HCT116 (cell line): ENCODE measurements at regions not wholly inside any gene's neighbourhood (a gene's known extent, or its start where the extent isn't known, plus 50 kb on each side); places are given as distances from the start of the nearest gene placed in this dataset.

Experiments
- ATAC-seq: fragments of 200-7000 bp; cut with Tn5 transposase; 2 replicates; pipeline ENCODE4 v1.9.1; 2020; ENCODE audit warnings: mild to moderate bottlenecking, moderate library complexity
- BruUV-seq: library from RNA; stranded (reverse); fragments of 400-500 nt; replicated peaks from 2 replicates; lab custom pipeline; 2021; lab: Mats Ljungman, UMichigan
- CTCF ChIA-PET: fragments of 300-600 bp; sonication (Branson Sonifier 250); formaldehyde crosslinking; loops from one replicate; lab custom pipeline; 2021; ENCODE audit warnings: antibody characterized with exemption; lab: Charles Lee
- POLR2A ChIA-PET: fragments of 300-600, 350-600 bp; sonication (Branson Sonifier 250); formaldehyde crosslinking; loops from one replicate; lab custom pipeline; 2021; ENCODE audit warnings: antibody characterized with exemption; lab: Charles Lee
- RAD21 ChIA-PET, 2 experiments: fragments of 300-600 bp; sonication (Branson Sonifier 250); formaldehyde crosslinking; loops; one replicate each; lab custom pipeline; 2023; ENCODE audit warnings: low total read pairs in 2 of 2; ENCODE audit not compliant: uncharacterized antibody in 2 of 2, unreplicated experiment in 2 of 2, low non-redundant PET in 1 of 2; lab: Charles Lee
- DNase-seq: peaks from one replicate; pipeline ENCODE4 v3.0.0-alpha.2; 2010; ENCODE audit warnings: low read depth, low spot score
- H2AFZ ChIP-seq: fragments of 200-600 bp; shearing (Covaris generic), sonication (generic); 2 replicates; pipeline ENCODE4 v1.6.1; 2017; ENCODE audit warnings: low read depth, mixed run types, mixed read lengths, antibody characterized with exemption, low read length; ENCODE audit not compliant: poor library complexity, severe bottlenecking
- H3K27ac ChIP-seq: 2 replicates; pipeline ENCODE4 v1.5.1; 2012; ENCODE audit warnings: low read depth, low read length
- H3K27me3 ChIP-seq: fragments of 200-600 bp; sonication (generic); 2 replicates; pipeline ENCODE4 v1.6.1; 2016; ENCODE audit warnings: mixed run types, low read length, mixed read lengths; ENCODE audit not compliant: insufficient read depth
- H3K36me3 ChIP-seq, 2 experiments: fragments of 200-500 bp in 1 of 2; fragments of 200-600 bp in 1 of 2; sonication (Bioruptor generic) in 1 of 2; sonication (generic) in 1 of 2; 2 replicates each; pipeline versions ENCODE4 v1.5.1 to v1.6.1; 2014 to 2016; ENCODE audit warnings: low read length in 2 of 2, inconsistent platforms in 1 of 2, mixed read lengths in 1 of 2, mixed run types in 1 of 2; ENCODE audit not compliant: insufficient read depth in 2 of 2, control insufficient read depth in 1 of 2
- H3K4me1 ChIP-seq, 2 experiments: fragments of 200-600 bp in 1 of 2; sonication (generic) in 1 of 2; 2 replicates each; pipeline versions ENCODE4 v1.5.1 to v1.6.1; 2012 to 2017; ENCODE audit warnings: low read length in 2 of 2, inconsistent platforms in 1 of 2, mild to moderate bottlenecking in 1 of 2, mixed read lengths in 1 of 2, mixed run types in 1 of 2, moderate library complexity in 1 of 2; ENCODE audit not compliant: insufficient read depth in 2 of 2, control insufficient read depth in 1 of 2
- H3K4me2 ChIP-seq: fragments of 200-600 bp; sonication (generic); 2 replicates; pipeline ENCODE4 v1.6.1; 2017; ENCODE audit warnings: mixed run types, low read length, mixed read lengths
- H3K4me3 ChIP-seq, 2 experiments: fragments of 200-600 bp in 1 of 2; sonication (generic) in 1 of 2; replicated peaks in 1 of 2; 2 replicates each; pipeline ENCODE4 v1.5.1; 2011 to 2016; ENCODE audit warnings: low read length in 2 of 2, control low read depth in 1 of 2, low read depth in 1 of 2, mild to moderate bottlenecking in 1 of 2, mixed read lengths in 1 of 2, mixed run types in 1 of 2
- H3K79me2 ChIP-seq: fragments of 200-600 bp; sonication (generic); 2 replicates; pipeline ENCODE4 v1.6.1; 2017; ENCODE audit warnings: mild to moderate bottlenecking, mixed run types, low read length, moderate library complexity, mixed read lengths; ENCODE audit not compliant: insufficient read depth
- H3K9ac ChIP-seq: fragments of 200-600 bp; sonication (generic); 2 replicates; pipeline ENCODE4 v1.6.1; 2016; ENCODE audit warnings: low read length, mixed read lengths
- H3K9me2 ChIP-seq: fragments of 200-600 bp; sonication (generic), shearing (Covaris generic); 2 replicates; pipeline ENCODE4 v1.6.1; 2017; ENCODE audit warnings: mixed run types, mild to moderate bottlenecking, moderate library complexity; ENCODE audit not compliant: insufficient read depth
- H3K9me3 ChIP-seq, 2 experiments: fragments of 200-500 bp in 1 of 2; fragments of 200-600 bp in 1 of 2; sonication (Bioruptor generic) in 1 of 2; sonication (generic) in 1 of 2; 2 replicates each; pipeline ENCODE4 v1.6.1; 2014 to 2017; ENCODE audit warnings: low read length in 2 of 2, mixed read lengths in 2 of 2, inconsistent platforms in 1 of 2, low read depth in 1 of 2, mild to moderate bottlenecking in 1 of 2, mixed run types in 1 of 2, moderate library complexity in 1 of 2; ENCODE audit not compliant: control insufficient read depth in 1 of 2, insufficient read depth in 1 of 2
- H4K20me1 ChIP-seq: fragments of 200-600 bp; sonication (generic), shearing (Covaris generic); 2 replicates; pipeline ENCODE4 v1.6.1; 2017; ENCODE audit warnings: mixed run types, mild to moderate bottlenecking, moderate library complexity; ENCODE audit not compliant: insufficient read depth
- CBX3 ChIP-seq: IDR thresholded peaks from 2 replicates; pipeline ENCODE4 v1.6.1; 2012; ENCODE audit warnings: low read depth
- CEBPB ChIP-seq: IDR thresholded peaks from 2 replicates; pipeline ENCODE4 v1.6.1; 2012; ENCODE audit warnings: low read depth
- EGR1 ChIP-seq: IDR thresholded peaks from 2 replicates; pipeline ENCODE4 v1.6.1; 2012; ENCODE audit warnings: low read depth
- ELF1 ChIP-seq: IDR thresholded peaks from 2 replicates; pipeline ENCODE4 v1.6.1; 2012; ENCODE audit warnings: low read depth, borderline replicate concordance
- EZH2 ChIP-seq: fragments of 200-600 bp; sonication (generic); IDR thresholded peaks from 2 replicates; pipeline ENCODE4 v1.6.1; 2017; ENCODE audit warnings: antibody characterized with exemption, mixed run types
- MAX ChIP-seq: IDR thresholded peaks from 2 replicates; pipeline ENCODE4 v1.6.1; 2012
- POLR2AphosphoS5 ChIP-seq: IDR thresholded peaks from 2 replicates; pipeline ENCODE4 v1.6.1; 2011; ENCODE audit warnings: mild to moderate bottlenecking, low read depth, low read length, moderate library complexity
- SIN3A ChIP-seq: IDR thresholded peaks from 2 replicates; pipeline ENCODE4 v1.6.1; 2012; ENCODE audit warnings: low read depth
- TCF7L2 ChIP-seq: IDR thresholded peaks from 2 replicates; pipeline ENCODE4 v1.7.0; 2011; ENCODE audit warnings: borderline replicate concordance, inconsistent platforms; ENCODE audit not compliant: insufficient read depth, insufficient read length; ENCODE audit errors: extremely low read depth
- YY1 ChIP-seq: IDR thresholded peaks from 2 replicates; pipeline ENCODE4 v1.6.1; 2011; ENCODE audit warnings: low read length, low read depth, moderate library complexity, mild to moderate bottlenecking; ENCODE audit not compliant: insufficient replicate concordance; ENCODE audit errors: extremely low read depth
- ZFX ChIP-seq: fragments of 450-650 bp; IDR thresholded peaks from 2 replicates; pipeline ENCODE4 v1.6.1; 2017
- ZNF274 ChIP-seq: fragments of 200-500 bp; sonication (Bioruptor generic); IDR thresholded peaks from 2 replicates; pipeline ENCODE4 v1.6.1; 2014; ENCODE audit warnings: mild to moderate bottlenecking, low read depth, low read length, inconsistent platforms
- intact Hi-C: fragments of 100-400 bp; cut with micrococcal nuclease; formaldehyde crosslinking; loops from 2 replicates; pipeline ENCODE4 v1.10.0; 2022
- TF ChIP-seq, protein P1 (sequence below), 3 experiments: fragments of 200-600 bp in 1 of 3; sonication (generic) in 1 of 3; IDR thresholded peaks in 2 of 3; conservative IDR thresholded peaks in 1 of 3; 2 replicates each; pipeline ENCODE4 v1.5.1; 2012 to 2017; ENCODE audit warnings: low read depth in 2 of 3, low read length in 2 of 3, antibody characterized with exemption in 1 of 3, borderline replicate concordance in 1 of 3, control low read depth in 1 of 3, mild to moderate bottlenecking in 1 of 3, mixed read lengths in 1 of 3, mixed run types in 1 of 3, moderate library complexity in 1 of 3; ENCODE audit not compliant: insufficient read depth in 1 of 3

DNA sequence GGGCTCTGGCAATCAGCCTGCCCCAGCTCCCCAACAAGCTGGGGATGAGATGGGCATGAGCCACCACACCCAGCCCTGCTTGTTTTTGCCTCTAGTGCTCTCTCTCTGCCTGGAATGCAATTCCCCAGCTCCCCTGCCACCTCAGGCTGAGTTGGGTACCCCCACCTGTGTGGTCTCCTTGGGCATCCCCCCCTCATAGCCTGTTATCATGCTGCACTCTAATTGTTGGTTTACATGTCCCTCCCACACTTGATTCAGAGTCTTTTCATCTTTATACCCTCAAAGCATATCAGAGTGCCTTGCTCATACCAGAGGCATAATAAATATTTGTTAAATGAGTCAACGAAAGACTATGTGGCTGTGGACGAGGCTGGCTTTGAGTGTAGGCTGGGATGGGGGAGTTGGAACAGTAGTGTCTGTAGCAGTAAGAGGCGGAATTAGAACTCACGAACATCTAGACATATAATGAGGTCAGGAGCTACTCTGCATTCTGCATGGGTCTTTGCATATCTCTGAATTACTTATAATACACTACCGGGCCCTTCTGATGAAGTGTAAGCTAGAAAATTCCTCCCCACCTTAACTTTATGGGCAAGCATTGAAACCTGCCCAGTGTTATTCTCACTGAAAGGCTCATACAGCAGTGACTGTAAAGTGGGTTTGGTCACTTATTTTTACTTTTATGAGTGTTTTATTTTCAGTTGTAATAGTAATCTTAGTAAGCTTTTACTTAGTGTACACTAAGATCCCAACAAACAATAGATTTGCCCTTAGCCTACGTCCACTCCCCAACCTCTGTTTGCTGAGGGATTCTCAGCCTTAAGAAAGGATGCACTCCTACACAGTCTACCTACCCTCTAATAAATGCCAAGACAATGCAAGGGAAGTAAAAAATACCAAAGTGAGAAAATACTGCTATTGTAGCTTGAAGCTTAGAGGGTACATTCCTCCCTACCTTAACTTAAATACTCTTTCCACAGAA, 58.7 kb downstream of the EDN1 start (continued):
- TF ChIP-seq, protein P1, sequence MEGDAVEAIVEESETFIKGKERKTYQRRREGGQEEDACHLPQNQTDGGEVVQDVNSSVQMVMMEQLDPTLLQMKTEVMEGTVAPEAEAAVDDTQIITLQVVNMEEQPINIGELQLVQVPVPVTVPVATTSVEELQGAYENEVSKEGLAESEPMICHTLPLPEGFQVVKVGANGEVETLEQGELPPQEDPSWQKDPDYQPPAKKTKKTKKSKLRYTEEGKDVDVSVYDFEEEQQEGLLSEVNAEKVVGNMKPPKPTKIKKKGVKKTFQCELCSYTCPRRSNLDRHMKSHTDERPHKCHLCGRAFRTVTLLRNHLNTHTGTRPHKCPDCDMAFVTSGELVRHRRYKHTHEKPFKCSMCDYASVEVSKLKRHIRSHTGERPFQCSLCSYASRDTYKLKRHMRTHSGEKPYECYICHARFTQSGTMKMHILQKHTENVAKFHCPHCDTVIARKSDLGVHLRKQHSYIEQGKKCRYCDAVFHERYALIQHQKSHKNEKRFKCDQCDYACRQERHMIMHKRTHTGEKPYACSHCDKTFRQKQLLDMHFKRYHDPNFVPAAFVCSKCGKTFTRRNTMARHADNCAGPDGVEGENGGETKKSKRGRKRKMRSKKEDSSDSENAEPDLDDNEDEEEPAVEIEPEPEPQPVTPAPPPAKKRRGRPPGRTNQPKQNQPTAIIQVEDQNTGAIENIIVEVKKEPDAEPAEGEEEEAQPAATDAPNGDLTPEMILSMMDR (IDR thresholded peaks at IDR 0.05 in 2 of 3, conservative IDR thresholded peaks at IDR 0.05 in 1 of 3; ENCODE audit: borderline replicate concordance in 1 of 3, insufficient read depth in 1 of 3, low read depth in 2 of 3, low read length in 2 of 3) = no peak
- TF ChIP-seq SIN3A = peak; percentile 84
- peak; percentile 53; the same call in 1 of the 2 replicates for TF ChIP-seq CEBPB
- peak; percentile 91 for TF ChIP-seq CBX3
- no peak for TF ChIP-seq EZH2
- TF ChIP-seq ZNF274 = no peak
- TF ChIP-seq EGR1 = peak; percentile 88

DNA sequence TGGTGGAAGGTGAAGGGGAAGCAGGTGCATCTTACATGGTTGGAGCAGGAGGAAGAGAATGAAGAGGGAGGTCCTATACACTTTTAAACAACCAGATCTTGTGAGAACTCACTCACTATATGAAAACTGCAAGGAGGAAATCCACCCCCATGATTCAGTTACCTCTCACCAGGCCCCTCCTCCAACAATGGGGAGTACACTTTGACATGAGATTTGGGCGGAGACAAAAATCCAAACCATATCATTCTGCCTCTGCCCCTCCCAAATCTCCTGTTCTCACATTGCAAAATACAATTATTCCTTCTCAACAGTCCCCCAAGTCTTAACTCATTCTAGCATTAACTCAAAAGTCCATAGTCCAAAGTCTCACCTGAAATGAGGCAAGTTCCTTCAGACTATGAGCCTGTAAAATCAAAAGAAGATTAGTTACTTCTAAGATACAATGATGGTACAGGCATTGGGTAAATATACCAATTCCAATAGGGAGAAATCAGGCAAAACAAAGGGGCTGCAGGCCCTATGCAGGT, 60.5 kb downstream of the EDN1 start:
- no peak overlapping the region for H3K4me3 ChIP-seq
- H3K9me2 ChIP-seq = no peaks in the 10 kb centered on the region
- POLR2A ChIA-PET = no interaction called here
- RAD21 ChIA-PET = no interaction called here
- intact Hi-C loops = no loop called here
- H3K27ac ChIP-seq = no peak overlapping the region
- H3K9ac ChIP-seq = no peak overlapping the region
- no peaks in the 10 kb centered on the region for H3K9me3 ChIP-seq
- no peak overlapping the region for H3K4me2 ChIP-seq
- H4K20me1 ChIP-seq = no peaks in the 10 kb centered on the region
- H3K4me1 ChIP-seq = peaks cover 8 to 35% of the 10 kb centered on the region in 2 experiments; a peak in 3 of 4 replicates
- no peak for ATAC-seq
- no peak overlapping the region for H2AFZ ChIP-seq
- no peaks in the 10 kb centered on the region for H3K27me3 ChIP-seq
- H3K79me2 ChIP-seq = no peaks in the 10 kb centered on the region
- DNase-seq = no peak
- BruUV-seq = no TSS peak
- CTCF ChIA-PET = no interaction called here
- no peaks in the 10 kb centered on the region for H3K36me3 ChIP-seq
- no peak for TF ChIP-seq TCF7L2
- TF ChIP-seq EGR1 = no peak
- no peak for TF ChIP-seq ZFX
- TF ChIP-seq YY1 = no peak
- no peak for TF ChIP-seq POLR2AphosphoS5
- no peak for TF ChIP-seq ELF1
- no peak for TF ChIP-seq SIN3A
- TF ChIP-seq MAX = no peak
- TF ChIP-seq EZH2 = no peak
